ENCODE measurements at regions not wholly inside any gene's neighbourhood (a gene's known extent, or its start where the extent isn't known, plus 50 kb on each side); places are given as distances from the start of the nearest gene placed in this dataset.

DNA sequence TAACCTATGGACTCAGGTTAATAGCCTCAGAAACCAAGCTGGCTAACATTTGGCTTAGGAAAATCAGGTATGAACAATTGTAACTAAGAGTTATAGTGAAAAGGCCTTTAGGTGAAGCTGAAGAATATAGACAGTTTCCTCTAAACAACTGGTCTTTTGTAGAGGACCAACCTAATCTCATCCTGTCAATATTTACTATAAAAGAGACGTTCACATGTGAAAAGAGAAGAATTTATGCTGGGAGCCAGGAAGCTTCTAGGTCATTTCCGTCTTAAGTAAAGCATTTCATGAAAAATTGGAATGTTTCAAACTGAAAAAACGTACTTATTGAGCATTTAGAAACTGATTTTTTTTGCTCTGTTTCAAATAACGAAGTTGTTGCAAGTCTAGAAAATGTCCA is 764.3 kb upstream of the GOLIM4 start (continued):
- TF ChIP-seq ZNF484 (CRISPR knock-in tag; IDR thresholded peaks at IDR 0.05; ENCODE audit: borderline replicate concordance, low read depth): no peak

DNA sequence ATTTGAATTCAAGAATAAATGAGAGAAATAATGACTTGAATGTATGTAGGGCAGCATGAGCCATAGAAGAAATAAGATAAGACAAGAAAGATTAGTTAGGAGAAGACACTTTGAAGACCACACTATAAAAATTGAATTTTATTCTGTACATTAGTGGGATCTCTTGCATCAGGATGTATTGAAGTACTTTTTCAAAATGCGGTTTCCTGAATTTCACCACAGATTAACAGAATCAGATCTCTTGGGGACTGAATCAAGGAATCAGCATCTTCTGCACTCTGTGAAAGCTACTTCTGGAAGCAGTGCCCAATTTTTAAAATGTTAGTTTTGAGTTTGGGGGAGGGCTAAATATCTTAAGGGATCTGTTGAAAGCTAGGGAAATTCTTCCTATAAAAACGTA is 763.9 kb upstream of the GOLIM4 start:
- ChIA-PET CTCF (ENCODE audit: low intra/inter-chr PET ratio, low total read pairs) (no interaction called here), POLR2A (interaction anchor here (1.0 to 3.0 kb wide), 2 partner anchors 11 to 914 kb away, joined by 3 to 15 read pairs; partner anchors contain the start of gene MYNN)
- intact Hi-C loops (cut with micrococcal nuclease; ENCODE audit: unreplicated experiment): loop anchor here (1.0 to 5.0 kb wide), 2 partner anchors 9 to 803 kb away; partner anchors contain the start of gene MECOM
- H4K20me1 ChIP-seq (ENCODE audit: insufficient read depth, low read length): no peaks in the 10 kb centered on the region
- peak; percentile 45 for ATAC-seq
- DNase-seq (ENCODE audit: low spot score): no peak
- WGBS (ENCODE audit: low lambda C conversion rate): 33% methylated on average over 2 of the region's 2 CpGs
- in situ Hi-C loops (cut with HindIII; ENCODE audit: extremely low pct_ligation_motif_present, low pct_unique_long_range_greater_than_20kb): no loop called here
- FAIRE-seq: no peak
- no peaks in the 10 kb centered on the region for H3K36me3 ChIP-seq (replicated peaks in 1 of 2; ENCODE audit: control insufficient read depth in 1 of 2, insufficient read depth in 2 of 2, low read length in 2 of 2)
- no peaks in the 10 kb centered on the region for H3K27me3 ChIP-seq (ENCODE audit: control insufficient read depth in 1 of 2, insufficient read depth in 2 of 2, low read length in 2 of 2)
- H3K79me2 ChIP-seq (ENCODE audit: insufficient read depth, low read length): no peaks in the 10 kb centered on the region
- peaks cover 16% of the 10 kb centered on the region for H3K9me3 ChIP-seq (ENCODE audit: low read length)
- peaks cover 73% of the 10 kb centered on the region for H3K4me1 ChIP-seq (ENCODE audit: insufficient read depth, low read length)
- peak overlapping the region; percentile 90 for H3K27ac ChIP-seq (ENCODE audit: extremely low read length, insufficient read depth, low read length)
- no peak for TF ChIP-seq ZZZ3 (CRISPR knock-in tag; IDR thresholded peaks at IDR 0.05; ENCODE audit: borderline replicate concordance)
- 0 out of 2 replicates have a peak, but pooled peaks have one; percentile 39 for TF ChIP-seq ZNF775 (CRISPR knock-in tag; IDR thresholded peaks at IDR 0.05; ENCODE audit: borderline replicate concordance)
- no peak for TF ChIP-seq RAD21 (CRISPR knock-in tag; IDR thresholded peaks at IDR 0.05)
- TF ChIP-seq RNF219 (CRISPR knock-in tag; IDR thresholded peaks at IDR 0.05): 0 out of 2 replicates have a peak, but pooled peaks have one; percentile 39
- H3K9ac ChIP-seq (ENCODE audit: insufficient read depth, low read depth, low read length): peak overlapping the region; percentile 63
- BruUV-seq (replicated peaks): TSS peak; percentile 96
- peak overlapping the region; percentile 43 for H3K4me2 ChIP-seq (ENCODE audit: low read depth, low read length)
- no peak overlapping the region for H3K4me3 ChIP-seq (replicated peaks in 1 of 3; ENCODE audit: insufficient read depth in 1 of 3, low read depth in 2 of 3, low read length in 3 of 3)
- H2AFZ ChIP-seq (ENCODE audit: low read length): no peak overlapping the region
